NB4 (cell line): ENCODE measurements at regions not wholly inside any gene's neighbourhood (a gene's known extent, or its start where the extent isn't known, plus 50 kb on each side); places are given as distances from the start of the nearest gene placed in this dataset.

Experiments
- DNase-seq: peaks from one replicate; pipeline ENCODE4 v3.0.0; 2010; ENCODE audit warnings: low read depth
- H3K4me3 ChIP-seq: one replicate; pipeline ENCODE4 v1.5.1; 2011; ENCODE audit warnings: mild to moderate bottlenecking, low read depth, low read length, moderate library complexity
- MYC ChIP-seq: IDR thresholded peaks from 2 replicates; pipeline ENCODE4 v1.6.1; 2011; ENCODE audit warnings: low read depth, low read length
- POLR2A ChIP-seq: IDR thresholded peaks from 2 replicates; pipeline ENCODE4 v1.6.1; 2011; ENCODE audit warnings: mild to moderate bottlenecking; ENCODE audit not compliant: insufficient read length; ENCODE audit errors: extremely low read depth
- TF ChIP-seq, protein P1 (sequence below): IDR thresholded peaks from 2 replicates; pipeline ENCODE4 v1.6.1; 2011; ENCODE audit warnings: low read depth, low read length
- TF ChIP-seq, protein P2 (sequence below): IDR thresholded peaks from one replicate; pipeline ENCODE4 v1.5.1; 2012; ENCODE audit warnings: low read depth, low read length

DNA sequence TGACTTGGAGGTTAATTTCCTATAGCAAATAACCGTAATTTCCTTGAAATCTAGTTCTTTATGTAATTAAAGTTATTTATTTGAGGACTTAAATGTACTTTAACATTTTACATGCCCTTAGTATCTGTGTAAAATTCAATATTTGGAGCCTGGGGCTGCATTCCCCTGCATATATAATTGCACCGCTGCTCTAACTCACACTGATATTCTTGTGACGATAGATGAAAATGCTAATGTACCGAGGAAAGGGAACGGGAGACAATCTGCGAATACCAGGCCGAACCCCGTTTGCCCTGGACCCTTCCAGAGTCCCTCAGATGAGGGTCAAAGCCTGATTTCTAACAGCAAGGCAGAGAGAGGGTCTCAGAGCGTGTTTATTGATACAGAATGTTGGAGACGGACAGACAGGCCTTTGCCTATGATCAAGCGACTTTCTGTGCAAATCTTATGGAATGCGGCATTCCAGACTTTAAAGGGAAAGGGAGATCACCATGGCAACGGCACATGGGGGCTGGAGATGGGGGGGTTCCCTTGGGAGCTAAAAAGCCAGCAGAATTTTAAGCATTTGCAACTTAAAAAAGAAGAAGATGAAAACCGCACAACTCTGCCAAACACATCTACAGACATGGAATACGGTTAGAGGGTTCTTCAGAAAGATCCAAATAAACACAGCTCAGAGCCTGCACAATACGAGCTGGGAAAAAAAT, 57.6 kb upstream of the TWIST2 start:
- H3K4me3 ChIP-seq: no peak overlapping the region

DNA sequence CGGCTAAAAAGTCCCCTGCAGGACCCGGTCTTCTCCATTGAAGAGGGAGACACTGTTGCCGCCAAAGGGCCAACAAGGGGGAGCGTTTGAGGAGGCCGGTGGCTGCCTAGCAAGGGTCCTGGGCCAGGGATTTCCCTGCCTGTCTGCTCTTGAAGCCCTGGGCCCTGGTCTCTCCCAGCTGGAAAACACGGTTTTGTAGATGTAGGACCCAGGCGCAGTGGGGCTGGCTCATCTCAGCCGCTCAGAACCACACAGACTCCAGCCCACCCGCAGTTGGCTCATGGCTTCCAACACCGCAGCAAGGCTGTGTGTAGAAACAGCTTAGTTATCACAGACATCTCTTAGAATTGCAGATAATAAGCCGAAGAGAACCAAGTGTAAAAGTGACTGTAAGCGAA, 57.1 kb upstream of the TWIST2 start:
- TF ChIP-seq MYC: no peak
- no peak for TF ChIP-seq POLR2A
- TF ChIP-seq, protein P1, sequence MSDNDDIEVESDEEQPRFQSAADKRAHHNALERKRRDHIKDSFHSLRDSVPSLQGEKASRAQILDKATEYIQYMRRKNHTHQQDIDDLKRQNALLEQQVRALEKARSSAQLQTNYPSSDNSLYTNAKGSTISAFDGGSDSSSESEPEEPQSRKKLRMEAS: no peak
- no peak overlapping the region for H3K4me3 ChIP-seq
- DNase-seq: no peak

More for the DNA sequence above, 57.6 kb upstream of the TWIST2 start:
- no peak for DNase-seq
- TF ChIP-seq MYC (no peak), POLR2A (no peak)
- TF ChIP-seq, protein P1: no peak
- TF ChIP-seq, protein P2, sequence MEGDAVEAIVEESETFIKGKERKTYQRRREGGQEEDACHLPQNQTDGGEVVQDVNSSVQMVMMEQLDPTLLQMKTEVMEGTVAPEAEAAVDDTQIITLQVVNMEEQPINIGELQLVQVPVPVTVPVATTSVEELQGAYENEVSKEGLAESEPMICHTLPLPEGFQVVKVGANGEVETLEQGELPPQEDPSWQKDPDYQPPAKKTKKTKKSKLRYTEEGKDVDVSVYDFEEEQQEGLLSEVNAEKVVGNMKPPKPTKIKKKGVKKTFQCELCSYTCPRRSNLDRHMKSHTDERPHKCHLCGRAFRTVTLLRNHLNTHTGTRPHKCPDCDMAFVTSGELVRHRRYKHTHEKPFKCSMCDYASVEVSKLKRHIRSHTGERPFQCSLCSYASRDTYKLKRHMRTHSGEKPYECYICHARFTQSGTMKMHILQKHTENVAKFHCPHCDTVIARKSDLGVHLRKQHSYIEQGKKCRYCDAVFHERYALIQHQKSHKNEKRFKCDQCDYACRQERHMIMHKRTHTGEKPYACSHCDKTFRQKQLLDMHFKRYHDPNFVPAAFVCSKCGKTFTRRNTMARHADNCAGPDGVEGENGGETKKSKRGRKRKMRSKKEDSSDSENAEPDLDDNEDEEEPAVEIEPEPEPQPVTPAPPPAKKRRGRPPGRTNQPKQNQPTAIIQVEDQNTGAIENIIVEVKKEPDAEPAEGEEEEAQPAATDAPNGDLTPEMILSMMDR: no peak

DNA sequence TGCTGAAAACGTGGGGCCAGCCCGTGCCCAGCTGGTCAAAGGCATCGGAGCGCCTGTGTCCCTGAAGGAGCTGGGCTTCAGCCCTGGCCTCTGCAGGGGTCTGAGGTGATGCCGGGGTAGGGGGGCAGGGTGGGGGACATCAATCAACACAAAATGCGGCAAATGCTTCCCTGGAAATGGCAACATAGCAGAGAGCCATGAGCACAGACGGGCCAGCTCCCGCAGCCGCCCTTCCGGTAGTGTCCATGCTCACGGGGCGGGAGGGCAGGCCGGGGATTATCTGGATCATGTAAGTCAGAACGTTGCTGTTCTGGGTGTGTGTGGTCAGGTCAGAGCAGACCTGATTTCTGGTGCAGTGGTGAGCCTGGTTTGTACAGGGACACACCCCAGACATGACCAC, 56.5 kb upstream of the TWIST2 start:
- no peak overlapping the region for H3K4me3 ChIP-seq
- TF ChIP-seq MYC: no peak
- DNase-seq: no peak

DNA sequence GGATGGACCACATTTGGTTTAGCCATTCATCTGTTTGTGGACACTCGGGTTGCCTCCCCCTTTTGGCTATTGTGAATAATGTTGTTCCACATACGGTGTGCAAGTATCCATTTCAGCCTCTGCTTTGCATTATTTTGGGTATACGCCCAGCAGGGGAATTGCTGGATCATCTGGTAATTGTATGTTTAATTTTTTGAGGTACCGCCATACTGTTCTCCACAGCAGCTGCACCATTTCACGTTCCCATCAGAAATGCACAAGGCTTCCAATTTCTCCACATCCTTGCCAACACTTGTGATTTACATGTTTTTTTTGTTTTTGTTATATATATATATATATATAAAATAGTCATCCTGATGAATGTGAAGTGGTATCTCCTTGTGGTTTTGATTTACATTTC, 54.6 kb upstream of the TWIST2 start:
- no peak overlapping the region for H3K4me3 ChIP-seq
- DNase-seq: no peak
- TF ChIP-seq POLR2A (no peak), MYC (no peak)
- TF ChIP-seq, protein P1: no peak
- TF ChIP-seq, protein P2: no peak

DNA sequence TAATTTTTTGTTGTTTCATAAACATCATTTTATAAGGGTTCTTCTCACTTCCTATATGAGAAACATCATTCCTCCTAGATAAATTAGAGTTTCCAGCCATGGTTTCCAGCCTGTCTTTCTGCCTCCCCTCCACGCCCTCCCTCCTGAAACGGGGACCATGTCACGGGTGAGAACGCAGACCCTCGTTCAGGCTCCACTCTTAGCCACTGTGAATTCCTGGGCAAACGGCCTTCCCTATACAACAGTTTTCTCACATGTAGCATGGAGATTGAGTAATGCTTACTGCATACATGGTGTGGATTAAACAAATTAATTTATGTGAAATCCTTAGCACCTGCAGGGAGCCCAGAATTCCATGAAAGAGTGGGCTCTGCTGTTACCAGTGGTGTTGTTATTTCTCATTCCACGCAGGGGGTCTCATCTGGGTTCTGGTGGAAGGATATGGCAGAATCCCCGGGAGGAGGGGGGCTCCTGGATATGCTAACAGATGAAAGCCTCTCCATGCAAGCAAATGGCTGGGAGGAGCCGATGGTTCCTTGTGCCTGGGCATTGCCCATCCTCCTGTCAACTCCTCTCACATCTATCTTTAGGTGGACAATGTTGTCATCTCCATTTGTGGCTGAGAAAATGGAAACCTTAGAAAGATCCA, 54.0 kb upstream of the TWIST2 start:
- no peak for DNase-seq
- H3K4me3 ChIP-seq: no peak overlapping the region
- TF ChIP-seq, protein P1: no peak
- TF ChIP-seq, protein P2: no peak
- TF ChIP-seq MYC (no peak), POLR2A (no peak)

DNA sequence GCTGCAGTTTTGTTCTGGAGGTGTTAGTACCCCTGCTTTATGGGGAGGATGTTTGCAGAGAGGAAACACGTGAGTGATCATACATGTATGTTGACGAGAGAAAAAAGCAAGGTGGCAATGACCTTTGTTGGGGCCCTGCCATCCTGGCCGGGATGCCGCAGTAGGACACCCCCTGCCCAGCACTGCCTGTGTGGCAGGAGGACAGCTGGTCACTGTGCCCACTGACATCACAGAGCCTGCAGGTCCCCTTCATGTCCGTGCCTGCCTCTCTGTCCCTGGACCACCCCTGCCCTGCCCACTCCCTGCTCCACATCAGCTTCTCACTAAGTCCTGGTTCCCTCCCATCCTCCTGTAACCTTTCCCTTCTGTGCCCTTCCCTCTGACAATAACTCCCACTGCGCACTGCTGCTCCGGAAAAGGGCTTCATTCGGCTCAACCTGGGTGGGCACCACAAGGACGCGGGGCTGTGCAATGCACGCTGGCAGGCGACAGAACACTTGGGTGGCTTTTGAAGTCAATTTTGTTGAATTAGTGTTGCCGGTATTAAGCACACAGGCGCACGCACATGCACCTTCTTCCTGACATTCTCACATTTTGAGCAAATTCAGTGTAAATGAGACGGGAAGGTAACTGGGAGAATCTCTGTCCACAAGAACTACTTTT, 51.5 kb upstream of the TWIST2 start:
- DNase-seq: no peak
- TF ChIP-seq, protein P2: no peak
- TF ChIP-seq MYC: no peak
- no peak for TF ChIP-seq POLR2A
- TF ChIP-seq, protein P1: no peak
- H3K4me3 ChIP-seq: no peak overlapping the region
